ENCODE measurements at regions not wholly inside any gene's neighbourhood (a gene's known extent, or its start where the extent isn't known, plus 50 kb on each side); places are given as distances from the start of the nearest gene placed in this dataset.
"Not testable (repeated sequence)": the region's sequence is repeated elsewhere in the genome, so short reads cannot be mapped to it uniquely, and the experiment has no call there.

DNA sequence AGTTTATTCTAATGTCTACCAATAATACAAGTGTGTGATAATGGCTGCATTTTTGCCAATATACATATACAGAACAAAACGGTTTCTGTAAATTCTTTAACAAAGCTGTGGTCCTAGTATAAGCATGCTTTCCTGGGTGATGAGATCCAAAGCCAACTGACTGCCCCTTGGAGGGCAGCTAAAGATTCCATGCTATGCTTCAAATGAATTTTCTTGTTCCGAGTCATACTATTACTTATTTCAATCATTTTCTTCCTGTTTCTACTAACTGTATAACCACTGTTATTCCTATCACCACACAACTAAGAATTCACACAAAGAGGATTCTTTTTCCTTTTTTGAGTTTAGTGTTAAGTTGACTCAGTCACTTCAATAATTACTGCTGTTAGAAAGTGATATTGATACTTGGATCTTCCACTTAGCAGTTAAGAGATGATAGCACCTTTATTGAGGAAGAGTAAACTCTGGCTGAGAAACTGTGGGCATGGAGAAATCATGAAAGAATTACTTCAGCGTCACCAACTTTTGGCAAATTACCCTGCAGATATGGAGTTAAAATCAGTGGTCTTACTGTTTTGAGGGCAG is 197.5 kb downstream of the ARL4A start:
- no peak for DNase-seq (ENCODE audit: low read depth)

DNA sequence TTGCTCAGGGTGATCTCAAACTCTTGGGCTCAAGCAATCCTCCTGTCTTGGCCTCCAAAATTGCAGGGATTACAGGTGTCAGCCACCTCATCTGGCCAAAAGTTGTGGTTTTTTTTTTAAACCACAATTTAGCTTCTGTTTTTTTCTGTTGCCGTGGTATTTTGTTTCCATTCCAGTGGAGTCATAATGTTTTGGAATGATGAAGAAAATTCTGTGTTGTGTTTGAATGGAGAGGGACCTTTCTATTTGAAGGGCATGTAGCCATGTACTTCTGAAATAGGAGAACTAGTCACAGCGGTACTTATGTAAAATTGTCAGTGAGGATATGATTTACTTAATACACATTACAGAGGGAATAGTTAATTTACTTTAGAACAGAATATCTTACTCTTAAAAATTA is 201.3 kb downstream of the ARL4A start:
- DNase-seq (ENCODE audit: low read depth) = peak; percentile 13

DNA sequence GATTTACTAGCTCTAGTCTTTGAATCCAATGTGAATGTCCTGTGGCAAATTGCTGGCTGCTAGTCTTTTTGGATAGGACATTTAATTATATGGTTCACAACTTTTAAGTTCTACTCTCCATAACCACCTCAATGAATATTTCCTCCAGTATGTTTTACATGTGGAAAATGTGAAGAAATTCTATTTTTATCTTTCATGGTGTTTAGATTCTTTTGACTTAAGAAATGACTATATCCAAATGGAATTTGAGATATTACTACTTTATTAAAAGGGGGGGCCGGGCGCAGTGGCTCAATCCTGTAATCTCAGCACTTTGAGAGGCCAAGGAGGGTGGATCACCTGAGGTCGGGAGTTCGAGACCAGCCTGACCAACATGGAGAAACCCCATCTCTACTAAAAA is 202.0 kb downstream of the ARL4A start:
- no peak for DNase-seq (ENCODE audit: low read depth)

DNA sequence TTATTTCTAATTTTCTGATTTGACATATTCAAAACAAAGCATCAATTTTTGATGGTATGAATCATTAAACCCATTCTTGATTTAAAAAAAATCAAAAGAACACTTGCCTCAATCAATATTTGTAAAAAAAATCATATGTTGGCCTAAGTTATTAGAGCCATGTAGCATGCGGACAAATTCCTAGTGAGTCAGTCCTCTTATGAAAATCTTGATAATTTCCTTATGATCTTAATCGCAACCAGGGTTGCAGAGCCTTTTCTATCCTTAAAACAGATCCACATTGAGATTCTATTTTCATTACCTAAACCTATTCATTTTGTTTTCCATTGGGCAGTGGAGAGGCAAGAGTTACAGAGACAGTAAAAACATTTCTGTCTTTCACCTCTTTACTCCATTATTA is 203.2 kb downstream of the ARL4A start:
- no peak for DNase-seq (ENCODE audit: low read depth)

DNA sequence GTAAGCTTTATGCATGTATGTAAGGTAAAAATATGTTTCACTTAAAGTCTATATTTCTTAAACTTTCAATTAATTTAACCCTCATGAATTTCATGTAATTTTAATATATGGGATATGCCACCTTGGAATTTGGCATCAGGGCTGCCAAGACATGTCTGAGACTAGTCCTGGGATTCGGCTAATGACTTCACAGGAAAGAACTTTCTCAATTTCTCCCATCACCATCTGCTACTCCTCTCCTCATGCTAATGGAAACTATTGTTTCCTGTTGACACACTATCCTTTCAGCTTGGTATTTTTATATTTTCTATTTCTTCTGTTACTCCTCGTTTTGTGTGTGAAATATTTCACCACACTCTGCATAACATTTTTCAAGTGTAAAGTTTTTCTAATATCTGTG is 205.9 kb downstream of the ARL4A start:
- DNase-seq (ENCODE audit: low read depth) = no peak

DNA sequence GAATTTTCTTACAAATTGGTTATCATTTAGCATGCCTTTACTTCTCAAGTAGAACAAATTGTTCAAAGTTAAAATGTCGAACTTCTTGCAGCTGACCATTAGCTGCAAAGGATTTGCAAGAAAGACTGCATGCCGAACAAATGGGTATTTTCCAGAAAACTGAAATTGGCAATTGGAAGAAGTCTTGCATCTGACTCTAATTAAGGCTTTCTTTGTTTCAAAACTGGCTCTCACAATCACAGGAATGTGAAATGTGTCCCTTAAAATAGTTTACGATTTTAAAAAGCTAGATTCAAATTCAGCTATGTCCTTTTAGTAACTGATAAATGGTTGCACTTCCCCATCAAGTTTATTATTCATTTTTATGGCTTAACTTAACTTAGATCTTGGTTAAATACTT is 207.9 kb downstream of the ARL4A start:
- no peak for DNase-seq (ENCODE audit: low read depth)

DNA sequence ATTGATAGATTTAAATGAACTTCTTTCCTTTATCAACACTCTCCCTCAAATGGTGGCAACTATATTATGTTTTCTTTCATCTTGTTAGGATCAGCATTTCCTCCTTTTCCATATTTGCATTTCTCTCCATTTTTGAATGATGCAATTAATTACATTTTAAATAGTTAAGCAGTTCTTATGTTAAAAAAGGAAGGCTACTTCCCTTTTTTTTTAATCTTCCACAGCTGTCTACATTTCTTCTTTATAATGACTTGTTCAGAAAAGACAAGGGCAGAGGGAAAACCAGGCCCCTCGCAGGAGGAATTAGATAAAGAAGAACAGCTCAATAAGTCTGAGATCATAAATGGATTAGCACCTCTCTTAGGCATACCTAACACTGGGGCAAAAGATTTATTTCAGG is 208.9 kb downstream of the ARL4A start:
- no peak for DNase-seq (ENCODE audit: low read depth)

DNA sequence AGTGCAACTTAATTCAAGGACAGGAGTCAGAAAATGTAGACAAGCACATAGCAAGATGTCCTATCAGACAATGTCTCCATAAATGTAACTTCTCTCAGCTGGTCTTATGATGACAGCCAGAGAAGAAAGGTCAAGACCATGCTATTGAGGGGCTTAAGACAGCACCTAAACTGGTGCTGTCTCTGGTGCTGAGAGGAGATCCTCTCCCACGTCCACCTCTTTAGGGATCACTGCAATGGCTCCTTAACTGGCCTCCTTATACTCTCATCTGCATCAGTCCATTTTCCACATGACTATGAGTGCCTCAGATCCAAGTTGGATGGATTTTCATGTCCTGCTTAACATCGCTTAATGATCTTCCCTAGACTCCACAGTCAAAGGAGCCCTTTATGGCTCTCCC is 210.6 kb downstream of the ARL4A start:
- DNase-seq (ENCODE audit: low read depth) = no peak

DNA sequence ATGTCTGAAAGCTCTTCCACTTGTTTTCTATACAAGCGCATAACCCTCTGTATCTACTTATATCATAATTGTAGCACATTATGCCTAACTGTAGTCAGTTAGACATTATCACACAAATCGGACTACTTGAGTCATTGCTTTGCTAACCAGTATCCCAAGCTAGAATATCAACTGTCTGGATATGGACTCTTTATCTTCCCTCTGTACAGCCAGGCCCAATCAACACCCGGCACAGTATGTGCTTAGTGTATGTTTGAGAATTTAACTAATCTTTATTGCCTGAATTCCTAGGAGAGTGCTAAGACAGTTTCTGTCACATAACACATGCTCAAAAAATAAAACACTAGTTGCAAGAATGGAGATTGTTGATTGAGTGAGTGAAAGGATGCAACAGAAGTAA is 211.2 kb downstream of the ARL4A start:
- DNase-seq (ENCODE audit: low read depth) = no peak

DNA sequence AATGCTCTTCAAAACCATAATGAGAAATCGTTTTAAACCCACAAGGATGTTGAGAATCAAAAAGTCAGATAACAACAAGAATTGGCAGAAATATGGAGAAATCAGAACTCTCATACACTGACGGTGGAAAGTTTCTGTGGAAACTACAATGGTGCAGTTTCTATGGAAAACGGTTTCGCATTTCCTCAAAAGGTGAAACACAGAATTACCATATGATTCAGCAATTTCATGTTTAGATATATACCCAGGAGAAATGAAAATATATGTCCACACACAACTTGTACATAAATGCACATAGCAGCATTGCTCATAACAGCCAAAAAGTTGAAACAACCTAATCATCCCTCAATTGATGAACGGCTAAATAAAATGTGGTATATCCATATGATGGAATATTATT is 218.2 kb downstream of the ARL4A start:
- no peak for DNase-seq (ENCODE audit: low read depth)

DNA sequence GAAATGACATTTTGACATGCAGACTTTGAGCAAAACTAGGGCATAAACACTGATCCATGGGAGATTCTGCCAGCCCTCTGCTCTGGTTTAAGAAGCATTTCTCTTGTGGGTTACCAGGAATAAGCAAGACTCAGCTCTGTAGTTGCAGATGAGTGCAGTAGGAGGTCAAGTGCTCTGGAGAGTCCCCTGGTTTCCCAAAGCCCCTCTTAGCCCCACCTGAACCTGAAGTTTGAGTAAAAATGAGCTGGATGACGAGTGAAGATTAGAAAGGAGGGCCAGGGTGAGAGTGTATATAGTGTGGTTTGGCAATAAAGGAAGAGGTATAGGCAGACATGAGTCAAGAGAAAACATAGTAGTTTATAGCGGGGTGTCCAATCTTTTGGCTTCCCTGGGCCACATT is 220.3 kb downstream of the ARL4A start:
- no peak for DNase-seq (ENCODE audit: low read depth)

DNA sequence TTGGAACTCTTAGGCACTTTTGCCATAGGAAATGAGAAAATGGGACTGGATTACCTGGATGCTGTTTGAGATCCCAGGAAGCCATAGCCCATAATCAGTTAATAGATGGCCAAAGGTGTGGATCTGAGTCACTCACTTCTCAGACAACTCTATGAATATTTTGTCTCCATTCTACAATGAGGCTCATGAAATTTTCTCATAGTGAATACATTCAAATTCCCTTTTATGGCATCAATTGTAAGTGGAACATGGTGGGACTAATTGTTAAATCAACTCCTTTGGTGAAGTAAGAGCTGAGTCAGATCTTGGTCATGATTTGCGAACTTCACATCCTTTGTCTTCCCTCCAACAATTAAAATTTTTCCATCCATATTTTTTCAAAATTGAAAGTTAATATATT is 222.1 kb downstream of the ARL4A start:
- no peak for DNase-seq (ENCODE audit: low read depth)

DNA sequence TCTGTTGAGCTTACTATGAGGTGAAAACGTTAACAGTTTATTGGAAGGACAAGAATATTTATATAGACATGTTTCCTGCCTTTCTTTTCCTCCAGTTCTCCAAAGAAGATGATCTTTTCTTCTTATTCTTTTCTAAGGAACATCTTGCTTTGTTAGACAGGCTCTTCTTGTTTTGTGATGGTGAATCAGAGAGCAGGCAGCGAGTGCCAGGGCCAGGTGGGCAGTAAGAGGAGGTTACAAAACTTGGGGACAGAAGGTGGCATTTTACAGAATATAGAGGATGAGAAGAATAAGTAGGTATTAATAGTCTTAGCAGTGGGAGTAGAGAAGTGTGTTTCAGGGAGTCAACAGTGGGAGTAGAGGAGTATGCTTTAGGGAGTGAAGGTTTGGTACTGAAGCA is 223.6 kb downstream of the ARL4A start:
- DNase-seq (ENCODE audit: low read depth) = no peak

DNA sequence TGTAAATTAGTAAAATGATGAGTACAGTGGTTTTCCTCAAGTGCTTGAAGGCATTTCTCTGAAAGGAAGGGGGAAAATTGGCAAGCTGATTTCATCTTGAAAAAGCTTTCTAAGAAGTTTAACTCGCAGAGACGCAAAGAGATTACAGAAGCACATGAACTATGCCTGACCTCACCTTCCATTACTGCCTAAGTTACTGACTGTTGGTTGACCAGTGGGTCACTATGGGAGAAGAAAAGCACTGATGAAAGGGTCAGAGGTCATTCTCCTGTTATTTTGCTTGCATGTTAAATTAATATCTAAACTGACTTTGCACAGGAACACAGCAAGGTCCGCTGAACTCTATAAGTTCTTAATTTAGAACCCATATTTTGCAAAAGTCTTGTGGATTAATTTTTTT is 225.6 kb downstream of the ARL4A start:
- DNase-seq (ENCODE audit: low read depth) = no peak

DNA sequence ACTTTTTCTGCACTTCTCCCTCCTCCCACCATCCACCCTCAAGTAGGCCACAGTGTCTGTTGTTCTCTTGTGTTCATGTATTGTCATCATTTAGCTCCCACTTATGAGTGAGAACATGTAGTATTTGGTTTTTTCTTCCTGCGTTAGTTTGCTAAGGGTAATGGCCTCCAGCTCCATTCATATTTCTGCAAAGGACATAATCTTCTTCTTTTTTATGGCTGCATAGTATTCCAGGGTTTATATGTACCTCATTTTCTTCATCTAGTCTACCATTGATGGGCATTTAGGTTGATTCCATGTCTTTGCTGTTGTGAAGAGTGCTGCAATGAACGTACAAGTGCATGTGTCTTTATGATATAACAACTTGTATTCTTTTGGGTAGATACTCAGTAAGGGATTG is 230.4 kb downstream of the ARL4A start:
- no peak for DNase-seq (ENCODE audit: low read depth)

DNA sequence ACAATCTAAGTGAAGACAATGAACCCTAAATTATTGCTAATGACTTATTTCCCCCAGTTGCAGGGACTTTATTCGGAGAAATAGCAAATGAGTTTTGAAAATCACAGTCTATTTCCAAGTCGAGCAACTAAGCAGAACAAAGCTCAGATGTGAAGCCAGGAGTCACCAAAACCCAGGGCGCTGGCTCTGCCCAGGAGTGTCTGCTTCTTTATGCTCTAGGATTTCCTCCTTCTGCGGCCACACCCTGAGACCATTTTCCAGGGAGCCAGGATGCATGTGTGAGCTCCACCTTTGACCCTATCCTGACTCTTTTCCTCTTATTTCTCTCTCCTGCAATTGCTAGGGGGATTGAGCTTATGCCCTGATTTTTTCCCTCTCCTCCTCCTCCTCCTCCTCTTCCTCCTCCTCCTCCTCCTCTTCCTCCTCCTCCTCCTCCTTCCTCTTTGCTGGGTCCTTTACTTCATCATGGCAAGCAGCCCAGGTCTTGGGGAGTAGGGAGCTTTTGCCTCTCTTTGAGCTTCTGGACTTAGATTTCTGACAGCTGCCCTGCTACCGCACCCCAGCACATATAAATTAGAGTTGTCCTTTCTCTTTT is 234.4 kb downstream of the ARL4A start:
- DNase-seq (ENCODE audit: low read depth) = no peak

DNA sequence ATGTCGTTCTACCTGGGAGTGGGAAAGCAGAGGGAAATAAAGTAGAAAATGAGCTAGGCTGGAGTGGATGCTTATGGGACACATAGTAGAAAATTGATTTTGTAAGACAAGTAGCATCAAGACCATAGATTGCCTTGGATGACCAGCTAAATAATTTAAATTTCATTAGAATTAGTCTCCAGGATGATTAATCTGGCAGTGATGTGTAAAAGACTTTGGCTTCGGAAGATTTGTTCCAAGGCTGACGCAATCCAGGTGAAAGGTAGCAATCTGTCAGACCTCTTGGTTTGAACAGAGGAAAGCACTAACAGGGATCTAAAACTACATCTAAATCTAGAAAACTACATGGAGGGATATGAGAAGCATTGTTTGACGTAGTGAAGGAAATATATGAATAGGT is 236.5 kb downstream of the ARL4A start:
- no peak for DNase-seq (ENCODE audit: low read depth)

DNA sequence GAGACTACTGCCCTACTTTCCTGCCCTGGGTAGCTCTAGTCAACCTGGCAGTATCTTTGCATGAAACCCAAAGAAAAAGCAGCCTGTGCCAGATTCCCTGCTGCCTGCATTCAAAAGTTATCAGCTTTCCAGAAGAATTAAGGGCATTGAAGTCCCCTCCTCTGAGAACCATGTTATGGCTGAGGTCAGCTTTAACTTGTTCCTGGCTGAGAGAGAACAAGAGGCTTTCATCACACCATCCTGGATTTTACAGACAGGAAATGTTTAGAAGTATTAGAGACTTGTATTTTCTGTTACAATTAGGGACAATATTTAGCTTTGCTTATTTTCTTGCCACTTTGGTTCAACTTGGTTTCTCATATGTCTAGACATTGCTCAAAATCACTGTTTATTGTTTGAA is 238.8 kb downstream of the ARL4A start:
- DNase-seq (ENCODE audit: low read depth) = no peak

DNA sequence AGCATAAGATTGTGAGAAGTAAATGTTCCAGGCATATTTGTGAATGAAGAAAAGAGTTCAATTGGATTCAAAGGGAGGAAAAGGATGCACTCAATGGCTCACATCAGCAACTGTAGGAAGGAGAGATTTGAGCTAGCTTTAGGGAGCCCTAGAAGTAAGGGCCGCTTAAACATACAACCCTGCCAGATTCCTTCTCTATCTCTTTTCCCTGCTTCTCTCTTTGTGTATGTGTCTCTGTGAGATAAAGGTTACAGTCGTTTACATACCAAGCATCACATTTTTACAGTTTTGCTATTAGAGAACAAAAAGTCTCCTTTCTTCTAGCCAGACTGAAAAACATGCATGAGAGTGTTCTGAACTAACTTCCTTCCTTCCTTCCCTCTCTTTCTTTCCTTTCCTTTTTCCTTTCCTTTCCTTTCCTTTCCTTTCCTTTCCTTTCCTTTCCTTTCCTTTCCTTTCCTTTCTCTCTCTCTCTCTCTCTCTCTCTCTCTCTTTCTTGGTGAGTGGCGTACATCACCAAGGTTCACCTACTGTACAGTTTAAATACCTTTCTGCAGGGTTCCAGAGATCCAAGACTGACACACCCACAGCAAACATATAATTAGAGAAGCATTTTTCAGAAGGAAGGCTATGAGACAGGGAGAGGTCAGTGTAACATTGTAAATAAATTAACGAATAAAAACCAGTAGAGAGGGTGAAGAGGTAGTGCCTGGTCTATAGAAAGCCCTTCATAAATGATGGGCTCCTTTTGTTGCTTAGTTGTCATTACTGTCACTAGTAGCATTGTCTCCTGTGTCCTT is 240.4 kb downstream of the ARL4A start:
- DNase-seq (ENCODE audit: low read depth) = no peak

DNA sequence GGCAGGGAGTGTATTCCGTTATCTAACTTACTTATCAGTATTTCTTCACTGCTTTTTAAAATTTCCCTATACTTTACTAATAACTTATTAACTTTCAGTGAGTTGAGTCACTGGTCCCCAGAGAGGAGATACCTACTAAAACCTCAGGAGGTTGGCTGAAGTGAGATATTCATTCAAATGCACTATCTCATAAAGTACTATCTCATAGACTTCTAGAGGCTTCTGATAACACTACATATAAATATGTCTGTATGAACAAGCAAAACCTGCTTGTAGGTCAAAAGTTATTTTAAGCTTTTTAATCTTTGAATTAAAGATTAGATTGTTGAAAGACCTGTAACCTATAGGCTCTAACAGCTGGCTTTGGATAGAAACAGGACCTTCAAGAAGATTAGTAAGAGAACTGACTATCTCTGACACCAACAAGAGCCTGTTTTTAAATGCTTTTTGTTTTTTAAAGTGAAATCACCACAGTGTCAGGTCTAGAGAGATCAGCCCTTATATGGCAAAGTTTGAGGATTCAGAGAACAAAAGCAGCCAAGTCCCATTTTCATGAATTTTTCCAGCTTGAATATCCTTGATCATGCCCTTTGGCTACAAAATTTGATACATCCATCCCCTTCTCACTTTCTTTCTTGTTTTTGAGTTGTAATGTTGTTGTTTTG is 242.2 kb downstream of the ARL4A start:
- no peak for DNase-seq (ENCODE audit: low read depth)

DNA sequence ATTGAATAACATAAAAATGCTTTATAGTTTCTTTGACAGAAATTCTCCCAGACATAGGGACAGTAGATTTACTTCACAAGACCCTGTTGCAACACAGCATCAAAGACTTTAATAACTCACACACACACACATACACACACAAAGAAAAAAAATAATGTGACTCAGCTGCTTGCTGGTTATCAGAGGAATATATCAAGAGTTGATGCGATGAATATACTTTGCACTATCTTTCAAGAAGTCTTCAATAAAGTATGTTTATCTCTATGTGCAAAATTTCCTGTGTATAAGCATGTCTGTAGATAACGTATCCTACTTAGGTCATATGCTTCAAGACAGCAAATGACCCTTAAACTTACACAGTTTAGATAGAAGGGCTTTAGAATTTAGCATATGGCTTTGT is 243.1 kb downstream of the ARL4A start:
- DNase-seq (ENCODE audit: low read depth) = no peak

DNA sequence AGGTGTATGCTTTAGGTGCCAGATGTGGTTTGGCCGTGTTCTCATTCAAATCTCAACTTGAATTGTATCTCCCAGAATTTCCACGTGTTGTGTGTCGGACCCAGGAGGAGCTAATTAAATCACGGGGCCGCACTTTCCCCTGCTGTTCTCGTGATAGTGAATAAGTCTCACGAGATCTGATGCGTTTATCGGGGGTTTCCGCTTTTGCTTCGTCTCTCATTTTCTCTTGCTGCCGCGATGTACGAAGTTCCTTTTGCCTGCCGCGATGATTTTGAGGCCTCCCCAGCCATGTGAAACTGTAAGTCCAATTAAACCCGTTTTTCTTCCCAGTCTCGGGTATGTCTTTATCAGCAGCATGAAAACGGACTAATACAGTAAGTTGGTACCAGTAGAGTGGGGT is 244.0 kb downstream of the ARL4A start:
- not testable (repeated sequence) for DNase-seq (ENCODE audit: low read depth)

DNA sequence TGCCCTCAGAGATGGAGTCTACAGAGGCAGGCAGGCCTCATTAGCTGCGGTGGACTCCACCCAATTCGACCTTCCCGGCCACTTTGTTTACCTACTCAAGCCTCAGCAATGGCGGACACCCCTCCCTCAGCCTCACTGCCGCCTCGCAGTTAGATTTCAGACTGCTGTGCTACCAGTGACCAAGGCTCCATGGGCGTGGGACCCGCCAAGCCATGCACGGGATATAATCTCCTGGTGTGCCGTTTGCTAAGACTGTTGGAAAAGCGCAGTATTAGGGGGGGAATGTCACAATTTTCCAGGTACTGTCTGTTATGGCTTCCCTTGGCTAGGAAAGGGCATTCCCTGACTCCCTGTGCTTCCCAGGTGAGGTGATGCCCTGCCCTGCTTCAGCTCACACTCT is 252.3 kb downstream of the ARL4A start:
- no peak for DNase-seq (ENCODE audit: low read depth)
